ENCODE measurements at regions not wholly inside any gene's neighbourhood (a gene's known extent, or its start where the extent isn't known, plus 50 kb on each side); places are given as distances from the start of the nearest gene placed in this dataset.

GRCh38 chr1:98503771-98504170 lies 157.8 kb upstream of the SNX7 start:
- Histone ChIP-seq H3K27me3 (ENCODE audit: insufficient read depth, low read depth) (no peaks in the 10 kb centered on the region), H2AFZ (ENCODE audit: low read depth) (no peak overlapping the region), H3K27ac (no peak overlapping the region), H3K4me2 (no peak overlapping the region), H3K79me2 (ENCODE audit: insufficient read depth, low read depth) (no peaks in the 10 kb centered on the region), H3K4me1 (ENCODE audit: low read depth, poor library complexity, severe bottlenecking) (no peaks in the 10 kb centered on the region), H3K4me3 (IDR thresholded peaks at IDR 0.05; ENCODE audit: insufficient read depth, low read depth, low read length) (no peak overlapping the region), H3K36me3 (ENCODE audit: insufficient read depth) (no peaks in the 10 kb centered on the region), H3K9ac (no peak overlapping the region), H4K20me1 (ENCODE audit: insufficient read depth) (no peaks in the 10 kb centered on the region)
- no peak for TF ChIP-seq CTCF (conservative IDR thresholded peaks at IDR 0.05; ENCODE audit: low read depth, low read length)

- H3K36me3 ChIP-seq (ENCODE audit: insufficient read depth): no peaks in the 10 kb centered on the region
- H3K27ac ChIP-seq: no peak overlapping the region
- no peak overlapping the region for H2AFZ ChIP-seq (ENCODE audit: low read depth)
- H3K27me3 ChIP-seq (ENCODE audit: insufficient read depth, low read depth): no peaks in the 10 kb centered on the region
- no peaks in the 10 kb centered on the region for H4K20me1 ChIP-seq (ENCODE audit: insufficient read depth)
- TF ChIP-seq CTCF (conservative IDR thresholded peaks at IDR 0.05; ENCODE audit: low read depth, low read length): no peak
- no peak overlapping the region for H3K9ac ChIP-seq
- no peak overlapping the region for H3K4me3 ChIP-seq (IDR thresholded peaks at IDR 0.05; ENCODE audit: insufficient read depth, low read depth, low read length)
- no peaks in the 10 kb centered on the region for H3K79me2 ChIP-seq (ENCODE audit: insufficient read depth, low read depth)
- no peak overlapping the region for H3K4me2 ChIP-seq
- no peaks in the 10 kb centered on the region for H3K4me1 ChIP-seq (ENCODE audit: low read depth, poor library complexity, severe bottlenecking)
Observed at GRCh38 chr1:98502937-98503336, 158.6 kb upstream of the SNX7 start.

- H3K4me1 ChIP-seq (ENCODE audit: low read depth, poor library complexity, severe bottlenecking): no peaks in the 10 kb centered on the region
- H3K4me2 ChIP-seq: no peak overlapping the region
- no peak for TF ChIP-seq CTCF (conservative IDR thresholded peaks at IDR 0.05; ENCODE audit: low read depth, low read length)
- H4K20me1 ChIP-seq (ENCODE audit: insufficient read depth): no peaks in the 10 kb centered on the region
- no peaks in the 10 kb centered on the region for H3K36me3 ChIP-seq (ENCODE audit: insufficient read depth)
- H3K9ac ChIP-seq: no peak overlapping the region
- H3K79me2 ChIP-seq (ENCODE audit: insufficient read depth, low read depth): no peaks in the 10 kb centered on the region
- no peak overlapping the region for H2AFZ ChIP-seq (ENCODE audit: low read depth)
- no peak overlapping the region for H3K27ac ChIP-seq
- H3K4me3 ChIP-seq (IDR thresholded peaks at IDR 0.05; ENCODE audit: insufficient read depth, low read depth, low read length): no peak overlapping the region
- no peaks in the 10 kb centered on the region for H3K27me3 ChIP-seq (ENCODE audit: insufficient read depth, low read depth)
Observed at GRCh38 chr1:98500324-98500723, 161.2 kb upstream of the SNX7 start.

- no peaks in the 10 kb centered on the region for H3K4me1 ChIP-seq (ENCODE audit: low read depth, poor library complexity, severe bottlenecking)
- no peak overlapping the region for H3K9ac ChIP-seq
- no peak for TF ChIP-seq CTCF (conservative IDR thresholded peaks at IDR 0.05; ENCODE audit: low read depth, low read length)
- H3K36me3 ChIP-seq (ENCODE audit: insufficient read depth): no peaks in the 10 kb centered on the region
- H3K27me3 ChIP-seq (ENCODE audit: insufficient read depth, low read depth): no peaks in the 10 kb centered on the region
- H3K27ac ChIP-seq: no peak overlapping the region
- H3K4me3 ChIP-seq (IDR thresholded peaks at IDR 0.05; ENCODE audit: insufficient read depth, low read depth, low read length): no peak overlapping the region
- no peaks in the 10 kb centered on the region for H4K20me1 ChIP-seq (ENCODE audit: insufficient read depth)
- H3K79me2 ChIP-seq (ENCODE audit: insufficient read depth, low read depth): no peaks in the 10 kb centered on the region
- no peak overlapping the region for H3K4me2 ChIP-seq
- no peak overlapping the region for H2AFZ ChIP-seq (ENCODE audit: low read depth)
Observed at GRCh38 chr1:98498651-98499050, 162.9 kb upstream of the SNX7 start.

DNA sequence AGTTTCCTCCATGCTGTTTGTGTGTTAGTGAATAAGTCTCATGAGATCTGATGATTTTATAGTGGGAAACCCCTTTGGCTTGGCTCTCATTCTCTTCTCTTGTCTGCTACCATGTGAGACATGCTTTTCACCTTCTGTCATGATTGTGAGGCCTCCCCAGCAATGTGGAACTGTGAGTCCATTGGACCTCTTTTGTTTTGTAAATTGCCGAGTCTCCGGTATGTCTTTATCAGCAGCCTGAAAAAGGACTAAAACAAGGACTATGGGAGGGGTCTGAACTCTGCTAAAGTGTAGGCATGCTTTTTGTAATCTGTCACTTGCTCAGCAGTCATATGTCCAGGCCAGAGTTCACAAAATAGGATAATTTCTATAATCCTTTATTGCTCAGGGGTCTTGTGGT lies 164.0 kb upstream of the SNX7 start:
- Histone ChIP-seq H2AFZ (ENCODE audit: low read depth) (no peak overlapping the region), H3K36me3 (ENCODE audit: insufficient read depth) (no peaks in the 10 kb centered on the region), H3K4me2 (no peak overlapping the region), H3K4me1 (ENCODE audit: low read depth, poor library complexity, severe bottlenecking) (no peaks in the 10 kb centered on the region), H3K27me3 (ENCODE audit: insufficient read depth, low read depth) (no peaks in the 10 kb centered on the region), H3K27ac (no peak overlapping the region), H3K9ac (no peak overlapping the region), H4K20me1 (ENCODE audit: insufficient read depth) (no peaks in the 10 kb centered on the region), H3K79me2 (ENCODE audit: insufficient read depth, low read depth) (no peaks in the 10 kb centered on the region), H3K4me3 (IDR thresholded peaks at IDR 0.05; ENCODE audit: insufficient read depth, low read depth, low read length) (no peak overlapping the region)
- TF ChIP-seq CTCF (conservative IDR thresholded peaks at IDR 0.05; ENCODE audit: low read depth, low read length): no peak

Data from KMS-11 (cell line).